T-helper 2 cell (primary cell): ENCODE measurements at regions not wholly inside any gene's neighbourhood (a gene's known extent, or its start where the extent isn't known, plus 50 kb on each side); places are given as distances from the start of the nearest gene placed in this dataset.

Experiments
- DNase-seq, 5 experiments: peaks; one replicate each; pipeline versions ENCODE4 v3.0.0 to v3.0.0-alpha.2; 2012 to 2022

- no peak for DNase-seq
Measured at GRCh38 chr5:72009280-72009679, 98.0 kb upstream of the MAP1B start.

DNA sequence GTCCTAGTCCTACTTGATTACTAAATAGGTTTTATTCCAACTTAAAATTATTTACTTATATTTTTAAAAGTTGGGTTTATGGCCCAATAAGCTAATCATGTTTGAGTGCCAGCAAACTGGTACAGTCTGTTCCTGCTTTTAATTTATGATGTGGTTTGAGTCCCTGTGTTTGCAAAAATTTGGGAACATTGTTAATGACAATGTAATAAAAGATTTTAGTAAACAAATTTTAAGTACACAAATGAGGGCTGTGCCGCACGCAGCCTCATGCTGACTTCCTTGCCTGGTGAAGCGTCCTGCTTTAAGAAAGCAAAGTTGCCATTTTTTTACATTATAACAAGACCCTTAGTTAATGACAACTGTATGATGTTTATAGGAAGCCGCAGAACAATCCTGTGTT lies 96.8 kb upstream of the MAP1B start:
- no peak for DNase-seq

DNA sequence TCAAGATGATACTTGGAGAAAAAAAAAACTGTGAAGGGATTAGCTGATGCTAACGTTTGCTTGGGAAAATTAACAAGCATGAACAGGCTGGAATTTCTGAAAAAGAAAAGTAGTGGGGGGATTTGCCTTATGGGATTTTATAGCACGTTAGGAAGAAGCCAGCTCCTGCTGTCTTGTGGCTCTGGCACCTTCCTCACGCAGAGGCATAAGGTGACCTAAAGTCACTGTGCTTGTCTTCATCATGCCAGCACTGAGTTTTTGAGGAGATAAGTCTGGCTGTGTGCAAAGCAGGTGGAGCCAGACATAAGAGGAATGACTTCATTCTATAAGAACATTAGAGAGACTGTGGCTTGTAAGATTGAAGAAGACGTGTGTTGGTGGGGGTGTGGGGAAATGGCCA lies 94.4 kb upstream of the MAP1B start:
- DNase-seq: no peak

DNA sequence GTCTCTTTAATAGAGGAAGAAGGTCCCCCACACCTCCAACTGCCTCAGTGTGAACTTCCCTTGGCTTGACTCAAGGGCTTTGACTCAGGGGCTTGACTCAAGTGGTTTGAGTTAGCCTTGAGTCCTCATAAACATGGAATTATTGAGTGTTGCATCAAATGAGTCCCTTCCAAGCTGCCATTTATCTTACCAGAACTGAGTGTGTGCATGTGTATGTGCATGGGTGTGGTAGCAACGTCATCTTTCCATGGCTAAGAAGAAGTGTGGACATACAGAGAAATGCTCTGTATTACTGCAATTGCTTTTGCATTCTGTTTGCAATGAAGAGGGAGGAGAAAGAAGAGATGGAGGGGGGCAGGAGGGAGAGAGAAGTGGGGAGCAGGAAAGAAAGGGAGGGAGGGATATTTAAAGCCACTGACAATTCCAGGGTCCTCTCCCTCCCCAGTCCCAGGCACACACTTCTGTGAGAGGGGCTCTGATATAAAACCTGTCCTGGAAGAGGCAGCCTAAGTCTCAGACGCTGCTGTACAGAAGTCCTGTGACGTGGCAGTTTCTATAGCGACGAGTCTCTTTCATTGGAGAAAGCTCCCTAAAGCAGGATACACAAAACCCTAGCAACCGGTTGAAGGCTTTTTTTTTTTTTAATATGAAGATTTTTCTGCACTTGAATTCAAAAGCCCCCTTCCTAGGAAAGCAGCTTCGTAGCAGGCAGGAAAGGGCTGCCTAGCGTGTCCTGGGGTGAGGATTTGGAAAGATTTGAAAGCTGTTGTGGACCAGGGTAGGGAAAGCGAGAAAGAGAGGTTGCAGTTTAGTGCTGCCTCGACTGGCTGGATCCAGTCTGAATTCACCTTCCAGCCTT lies 93.3 kb upstream of the MAP1B start:
- no peak for DNase-seq

GRCh38 chr5:72015103-72015548 lies 92.1 kb upstream of the MAP1B start:
- DNase-seq: peak in 1 of 5 experiments; percentile 46

DNA sequence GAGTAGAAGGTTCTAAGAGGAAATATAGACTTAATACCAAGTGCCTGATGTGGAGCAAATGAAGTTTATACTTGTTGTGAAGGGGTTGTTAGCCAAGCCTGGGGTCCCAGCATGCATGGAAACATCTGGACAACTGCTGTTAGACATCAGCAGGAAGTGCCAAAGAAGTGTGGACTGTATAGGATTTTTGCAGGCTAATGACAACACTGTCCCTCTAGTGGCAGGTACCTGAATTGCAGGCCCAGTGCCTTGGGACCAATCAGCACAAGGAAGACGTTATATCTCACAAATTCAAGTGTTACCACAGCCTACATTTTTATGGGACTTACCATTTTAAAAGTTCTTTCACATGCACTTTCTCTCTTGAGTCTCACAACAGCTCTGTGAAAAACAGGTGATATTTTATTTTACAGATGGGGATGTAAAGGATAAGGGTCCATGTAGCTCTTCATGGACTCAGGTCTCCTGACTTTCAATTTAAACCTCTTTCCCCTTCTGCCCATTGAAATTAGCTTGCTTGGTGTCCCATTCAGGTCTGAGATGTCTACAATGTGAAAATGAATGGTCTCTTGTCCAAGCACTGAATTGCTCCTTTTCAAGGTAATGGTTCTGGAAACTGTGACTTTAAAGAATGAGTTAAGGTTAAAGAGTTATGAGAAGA lies 89.0 kb upstream of the MAP1B start:
- peak in 4 of 5 experiments; percentile 3 to 47 (median 24) for DNase-seq

- no peak for DNase-seq
Measured at GRCh38 chr5:72020161-72020983, 86.9 kb upstream of the MAP1B start.

- DNase-seq: no peak
Measured at GRCh38 chr5:72021651-72022357, 85.5 kb upstream of the MAP1B start.

GRCh38 chr5:72028382-72028781 lies 78.9 kb upstream of the MAP1B start:
- DNase-seq: no peak

DNA sequence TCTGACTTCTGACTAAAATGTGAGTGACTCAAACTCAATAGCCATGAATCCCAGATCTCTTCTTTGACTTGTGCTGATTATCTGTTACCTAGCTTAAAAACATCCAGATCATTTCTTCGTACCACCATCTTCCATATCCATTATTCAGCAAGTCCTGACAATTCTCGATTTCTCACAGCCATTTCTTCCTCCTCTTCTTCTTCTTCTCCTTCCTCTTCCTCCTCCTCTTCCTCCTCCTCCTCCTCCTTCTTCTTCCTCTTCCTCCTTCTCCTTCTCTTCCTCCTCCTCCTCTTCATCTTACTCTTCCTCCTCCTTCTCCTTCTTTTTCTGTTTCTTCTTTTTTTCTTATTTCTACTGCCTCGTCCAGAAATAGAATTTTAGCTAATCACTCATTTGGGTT lies 77.0 kb upstream of the MAP1B start:
- no peak for DNase-seq

- no peak for DNase-seq
Measured at GRCh38 chr5:72032788-72033187, 74.5 kb upstream of the MAP1B start.

GRCh38 chr5:72034770-72035169 lies 72.5 kb upstream of the MAP1B start:
- DNase-seq: no peak

DNA sequence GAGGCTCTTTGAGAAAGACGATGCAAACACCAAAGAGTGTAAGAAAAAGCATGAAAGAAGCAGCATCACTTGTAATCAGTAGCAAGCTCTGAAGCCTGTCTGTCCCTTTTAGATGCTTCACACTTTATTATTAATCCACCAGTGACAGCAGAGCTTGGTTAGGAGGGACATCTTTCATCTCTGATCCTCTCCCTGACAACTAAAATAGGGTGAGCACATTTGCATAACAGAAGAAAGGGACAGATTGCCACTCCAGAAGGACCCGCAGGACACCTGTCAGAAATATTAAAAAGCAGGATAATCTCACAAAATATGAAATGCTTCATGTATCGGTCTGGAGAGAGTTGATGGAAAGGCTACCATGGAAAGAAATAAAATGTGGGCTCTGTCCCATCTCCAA lies 71.4 kb upstream of the MAP1B start:
- DNase-seq: no peak

GRCh38 chr5:72036951-72037350 lies 70.3 kb upstream of the MAP1B start:
- DNase-seq: no peak

GRCh38 chr5:72040513-72040912 lies 66.8 kb upstream of the MAP1B start:
- DNase-seq: no peak

- no peak for DNase-seq
Measured at GRCh38 chr5:72041654-72042053, 65.6 kb upstream of the MAP1B start.

GRCh38 chr5:72042097-72042496 lies 65.2 kb upstream of the MAP1B start:
- no peak for DNase-seq

GRCh38 chr5:72045692-72046091 lies 61.6 kb upstream of the MAP1B start:
- no peak for DNase-seq

- DNase-seq: no peak
Measured at GRCh38 chr5:72046106-72046505, 61.2 kb upstream of the MAP1B start.

DNA sequence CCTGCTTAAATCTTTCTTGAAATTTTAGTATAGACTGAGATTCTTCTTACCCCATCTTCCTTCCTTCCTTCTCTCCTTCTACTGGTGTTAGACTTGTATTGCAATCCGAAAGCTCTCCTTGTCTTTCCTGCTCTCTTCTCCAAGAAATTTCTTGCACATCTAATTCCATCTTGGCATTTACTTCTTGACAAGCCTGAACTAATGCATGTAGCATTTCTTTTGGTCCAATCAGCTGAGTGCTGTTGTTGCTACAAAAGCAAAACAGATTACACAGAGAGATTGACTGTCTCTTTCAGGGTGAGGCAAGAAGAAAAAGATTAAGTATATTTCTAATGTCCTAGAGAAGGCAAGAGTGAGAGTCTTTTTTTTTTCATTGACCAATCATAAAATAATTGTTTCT lies 51.6 kb upstream of the MAP1B start:
- no peak for DNase-seq
